ENCODE measurements at regions not wholly inside any gene's neighbourhood (a gene's known extent, or its start where the extent isn't known, plus 50 kb on each side); places are given as distances from the start of the nearest gene placed in this dataset.

GRCh38 chr6:147808640-147809039 lies 300.1 kb downstream of the SAMD5 start:
- no peak for DNase-seq (ENCODE audit: low read depth in 4 of 4, low spot score in 1 of 4)

GRCh38 chr6:147811913-147812629 lies 303.6 kb downstream of the SAMD5 start:
- DNase-seq (ENCODE audit: low read depth in 4 of 4, low spot score in 1 of 4): no peak

GRCh38 chr6:147817042-147817689 lies 308.7 kb downstream of the SAMD5 start:
- DNase-seq (ENCODE audit: low read depth in 4 of 4, low spot score in 1 of 4): no peak

GRCh38 chr6:147820520-147820919 lies 312.0 kb downstream of the SAMD5 start:
- DNase-seq (ENCODE audit: low read depth in 4 of 4, low spot score in 1 of 4): no peak

- no peak for DNase-seq (ENCODE audit: low read depth in 4 of 4, low spot score in 1 of 4)
These were observed 312.9 kb downstream of the SAMD5 start for GRCh38 chr6:147821295-147821897.

GRCh38 chr6:147823936-147824335 lies 315.4 kb downstream of the SAMD5 start:
- DNase-seq (ENCODE audit: low read depth in 4 of 4, low spot score in 1 of 4): no peak

GRCh38 chr6:147825848-147826247 lies 317.4 kb downstream of the SAMD5 start:
- no peak for DNase-seq (ENCODE audit: low read depth in 4 of 4, low spot score in 1 of 4)

GRCh38 chr6:147826698-147827097 lies 318.2 kb downstream of the SAMD5 start:
- no peak for DNase-seq (ENCODE audit: low read depth in 4 of 4, low spot score in 1 of 4)

GRCh38 chr6:147829418-147829817 lies 320.9 kb downstream of the SAMD5 start:
- no peak for DNase-seq (ENCODE audit: low read depth in 4 of 4, low spot score in 1 of 4)

GRCh38 chr6:147829835-147830234 lies 321.3 kb downstream of the SAMD5 start:
- DNase-seq (ENCODE audit: low read depth in 4 of 4, low spot score in 1 of 4): no peak

GRCh38 chr6:147831356-147831755 lies 322.9 kb downstream of the SAMD5 start:
- DNase-seq (ENCODE audit: low read depth in 4 of 4, low spot score in 1 of 4): no peak

- DNase-seq (ENCODE audit: low read depth in 4 of 4, low spot score in 1 of 4): no peak
These were observed 325.1 kb downstream of the SAMD5 start for GRCh38 chr6:147833607-147834006.

- DNase-seq (ENCODE audit: low read depth in 4 of 4, low spot score in 1 of 4): no peak
These were observed 325.7 kb downstream of the SAMD5 start for GRCh38 chr6:147834084-147834776.

GRCh38 chr6:147837540-147837939 lies 329.1 kb downstream of the SAMD5 start:
- no peak for DNase-seq (ENCODE audit: low read depth in 4 of 4, low spot score in 1 of 4)

- no peak for DNase-seq (ENCODE audit: low read depth in 4 of 4, low spot score in 1 of 4)
These were observed 331.5 kb downstream of the SAMD5 start for GRCh38 chr6:147839708-147840610.

GRCh38 chr6:147841547-147842148 lies 333.2 kb downstream of the SAMD5 start:
- no peak for DNase-seq (ENCODE audit: low read depth in 4 of 4, low spot score in 1 of 4)

GRCh38 chr6:147849401-147850330 lies 341.2 kb downstream of the SAMD5 start:
- DNase-seq (ENCODE audit: low read depth in 4 of 4, low spot score in 1 of 4): no peak

- no peak for DNase-seq (ENCODE audit: low read depth in 4 of 4, low spot score in 1 of 4)
These were observed 344.3 kb downstream of the SAMD5 start for GRCh38 chr6:147852772-147853171.

GRCh38 chr6:147853574-147853973 lies 345.1 kb downstream of the SAMD5 start:
- no peak for DNase-seq (ENCODE audit: low read depth in 4 of 4, low spot score in 1 of 4)
